Activated CD4-positive, alpha-beta T cell treated with anti-CD3 and anti-CD28 coated beads, Interleukin-2, amount 50 U/mL, for 48 hours (primary cell): ENCODE measurements at regions not wholly inside any gene's neighbourhood (a gene's known extent, or its start where the extent isn't known, plus 50 kb on each side); places are given as distances from the start of the nearest gene placed in this dataset.
A peak's percentile ranks its signal among the peaks of the same experiment; 100 is the strongest.

Source experiments
- DNase-seq, 2 experiments: peaks; one replicate each; pipeline ENCODE4 v3.0.0-alpha.2; 2020

GRCh38 chr11:123378096-123378495, 52.0 kb upstream of the GRAMD1B start:
- DNase-seq, result no peak

- DNase-seq, result no peak
Observed at GRCh38 chr11:123377355-123377754, 52.7 kb upstream of the GRAMD1B start.

GRCh38 chr11:123375832-123376231, 54.2 kb upstream of the GRAMD1B start:
- no peak for DNase-seq

DNA sequence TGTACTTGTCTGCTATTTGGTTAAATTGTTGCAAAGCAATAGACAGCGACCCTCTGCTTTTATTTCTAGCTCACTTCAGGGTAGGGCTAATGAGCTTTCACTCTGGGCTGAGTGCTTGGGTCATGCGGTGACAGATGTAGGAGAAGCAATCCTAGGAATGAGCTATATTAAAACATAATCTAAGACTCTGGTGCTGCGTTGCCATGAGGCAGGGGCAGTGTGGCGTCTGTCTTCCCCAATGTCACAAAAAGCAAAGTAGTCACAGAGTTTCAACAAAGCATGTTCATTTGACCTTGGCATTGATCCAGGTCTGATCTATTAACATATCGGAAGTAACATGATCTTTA, 55.5 kb upstream of the GRAMD1B start:
- DNase-seq, result no peak

DNA sequence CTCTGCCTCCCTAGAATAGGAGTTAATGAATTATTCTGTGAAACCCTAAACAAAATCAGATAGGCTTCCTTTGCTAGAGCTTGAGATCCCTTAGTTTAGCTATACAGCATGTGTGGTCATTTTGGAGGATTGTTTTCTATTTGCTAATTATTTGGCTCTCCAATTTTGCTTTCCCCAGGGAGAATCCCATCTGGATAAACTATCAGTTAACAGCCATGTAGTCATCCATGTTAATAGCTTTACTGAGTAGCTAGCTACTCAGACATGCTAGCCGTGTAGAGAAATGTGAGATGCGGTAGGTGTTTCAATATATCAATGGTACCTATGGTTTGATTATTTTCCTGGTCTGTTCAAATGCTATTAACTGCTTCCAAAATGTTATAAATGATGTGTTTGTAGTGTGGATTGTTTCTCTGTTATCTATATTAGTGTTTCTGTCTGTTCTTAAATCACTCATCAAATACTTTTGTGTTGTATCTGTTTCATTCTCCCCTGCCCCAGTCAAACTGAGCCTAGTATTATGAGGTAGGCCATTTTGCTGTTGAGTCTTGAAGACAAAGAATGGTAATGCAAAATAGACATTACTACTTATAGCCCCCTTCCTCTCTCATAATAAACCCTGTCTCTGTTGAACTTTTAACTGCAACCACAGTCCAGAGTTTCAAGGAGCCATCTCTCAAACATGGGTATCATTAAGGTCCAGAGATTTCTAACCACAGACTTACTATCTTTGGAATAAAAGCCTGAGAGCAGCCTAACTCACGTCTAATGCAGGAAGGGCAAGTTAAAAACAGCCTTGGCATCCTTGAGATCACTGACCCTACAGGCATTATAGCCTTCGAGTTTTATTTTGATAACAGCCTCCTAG, 56.1 kb upstream of the GRAMD1B start:
- DNase-seq, result no peak

DNA sequence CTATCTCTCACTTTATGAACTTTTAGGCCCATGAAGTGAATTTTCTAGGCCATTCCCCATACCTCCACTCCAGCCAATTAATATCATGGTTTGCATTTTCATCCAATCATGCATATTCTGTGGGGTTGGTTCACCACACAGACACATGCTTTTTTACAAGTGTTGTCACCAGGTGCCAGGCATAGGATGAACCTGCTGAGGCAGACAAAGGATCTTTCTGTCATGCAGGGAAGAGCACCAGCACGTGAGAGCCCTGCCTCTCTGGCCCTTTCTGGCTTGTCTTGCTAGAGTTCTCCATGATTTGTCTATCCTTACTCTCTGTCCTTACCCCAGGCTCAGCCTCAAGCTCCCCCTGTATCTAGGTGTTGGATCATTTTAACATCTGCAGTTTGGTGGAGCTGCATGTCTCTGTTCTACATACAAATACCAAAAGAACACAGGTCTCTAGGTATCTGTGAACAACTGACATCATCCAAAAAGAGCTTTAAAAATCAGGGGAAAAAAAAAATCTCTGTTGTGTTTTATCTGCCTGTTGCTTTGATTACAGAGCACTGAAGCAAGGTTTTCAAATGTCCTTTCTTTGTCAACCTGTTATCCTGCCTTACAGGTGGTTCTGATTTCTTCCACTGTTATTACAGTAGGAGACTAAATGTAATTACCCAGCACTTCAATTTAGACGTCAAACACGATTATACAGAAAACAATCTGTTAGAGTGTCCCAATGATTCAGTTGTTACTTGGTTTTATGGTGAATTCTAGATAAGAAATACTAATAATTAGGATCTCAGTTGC, 58.4 kb upstream of the GRAMD1B start:
- DNase-seq, result no peak

DNA sequence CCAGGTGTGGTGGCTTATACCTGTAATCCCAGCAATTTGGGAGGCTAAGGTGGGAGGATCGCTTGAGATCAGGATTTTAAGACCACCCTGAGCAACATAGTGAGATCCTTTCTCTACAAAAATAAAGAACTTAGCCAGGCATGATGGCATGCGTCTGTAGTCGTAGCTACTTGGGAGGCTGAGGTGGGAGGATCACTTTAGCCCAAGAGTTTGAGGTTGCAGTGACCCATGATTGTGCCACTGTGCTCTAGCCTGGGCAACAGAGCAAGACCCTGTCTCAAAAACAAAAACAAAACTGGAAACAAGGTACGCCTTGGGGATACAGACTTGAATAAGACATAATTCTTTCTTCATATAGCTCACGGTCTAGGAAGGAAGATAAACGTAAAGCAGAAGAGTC, 63.1 kb upstream of the GRAMD1B start:
- no peak for DNase-seq

GRCh38 chr11:123365955-123366354, 64.1 kb upstream of the GRAMD1B start:
- no peak for DNase-seq

- DNase-seq, result no peak
Observed at GRCh38 chr11:123364080-123364479, 66.0 kb upstream of the GRAMD1B start.

DNA sequence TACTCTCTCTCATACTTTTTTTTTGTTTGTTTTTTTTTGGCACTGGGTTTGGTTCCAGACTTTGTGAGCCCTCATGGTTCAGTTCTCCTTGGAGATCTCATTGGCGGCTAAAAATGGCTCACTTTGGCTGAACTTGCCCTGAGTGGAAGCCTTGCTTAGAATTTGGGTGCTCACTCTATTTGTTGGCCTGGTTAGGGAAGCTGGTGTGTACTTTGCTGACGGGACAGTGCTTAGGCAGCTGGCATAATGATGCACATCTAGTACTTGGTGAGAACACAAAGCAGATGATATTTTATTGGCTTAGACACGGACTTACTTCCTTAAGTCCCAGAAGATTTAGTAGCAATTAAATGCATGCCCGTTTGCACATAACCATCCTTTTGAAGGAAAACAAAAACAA, 66.5 kb upstream of the GRAMD1B start:
- no peak for DNase-seq

- no peak for DNase-seq
Observed at GRCh38 chr11:123362941-123363340, 67.1 kb upstream of the GRAMD1B start.

GRCh38 chr11:123362186-123362585, 67.9 kb upstream of the GRAMD1B start:
- no peak for DNase-seq

GRCh38 chr11:123361110-123361509, 69.0 kb upstream of the GRAMD1B start:
- DNase-seq, result no peak

- DNase-seq, result no peak
Observed at GRCh38 chr11:123360267-123360936, 69.7 kb upstream of the GRAMD1B start.

- peak; percentile 41 to 57 for DNase-seq
Observed at GRCh38 chr11:123357990-123358827, 71.9 kb upstream of the GRAMD1B start.

GRCh38 chr11:123357353-123357989, 72.6 kb upstream of the GRAMD1B start:
- peak; percentile 29 to 41 for DNase-seq

DNA sequence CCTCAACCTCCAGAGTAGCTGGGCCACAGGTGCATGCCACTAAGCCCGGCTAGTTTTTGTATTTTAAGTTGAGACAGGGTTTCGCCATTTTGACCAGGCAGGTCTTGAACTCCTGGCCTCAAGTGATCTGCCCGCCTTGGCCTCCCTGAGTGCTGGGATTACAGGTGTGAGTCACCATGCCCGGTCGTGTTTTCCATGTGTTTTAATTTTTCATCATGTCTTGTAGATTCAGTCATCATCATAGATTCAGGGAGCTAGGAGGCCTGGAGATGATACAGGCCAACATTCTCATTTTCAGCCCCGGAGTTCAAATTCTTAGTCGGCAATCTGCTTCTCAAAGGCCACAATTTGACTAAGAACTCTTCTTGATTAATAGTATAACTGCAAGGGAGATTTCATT, 73.5 kb upstream of the GRAMD1B start:
- peak; percentile 52 to 72 for DNase-seq

DNA sequence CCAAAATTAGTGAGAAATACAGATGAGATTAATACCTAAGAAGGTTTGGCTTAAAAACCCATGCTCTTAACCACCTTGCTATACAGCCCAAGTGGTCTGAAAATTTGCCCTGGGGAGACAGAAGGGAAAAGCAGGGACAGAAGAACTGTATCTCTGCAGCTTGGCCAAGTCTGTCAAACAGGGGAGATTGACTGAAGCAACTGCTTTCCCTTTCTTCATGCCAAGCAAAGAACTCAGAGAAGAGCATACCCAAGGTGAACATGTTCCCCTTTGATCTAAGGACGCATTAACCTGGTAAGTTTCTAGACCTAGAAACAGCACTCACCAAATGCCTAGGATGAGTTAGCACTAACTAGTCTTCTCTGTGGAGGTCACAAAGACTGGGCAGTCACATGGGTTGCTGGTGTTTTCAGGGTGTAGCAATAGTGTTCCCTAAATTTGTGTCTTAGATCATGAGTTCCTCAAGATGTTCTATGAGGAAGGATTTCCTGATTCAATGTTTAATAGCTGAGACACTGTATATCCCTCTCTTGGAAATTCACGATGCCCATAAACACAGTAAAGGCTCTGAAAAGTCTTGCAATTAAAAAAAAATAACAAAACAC, 75.6 kb upstream of the GRAMD1B start:
- no peak for DNase-seq

DNA sequence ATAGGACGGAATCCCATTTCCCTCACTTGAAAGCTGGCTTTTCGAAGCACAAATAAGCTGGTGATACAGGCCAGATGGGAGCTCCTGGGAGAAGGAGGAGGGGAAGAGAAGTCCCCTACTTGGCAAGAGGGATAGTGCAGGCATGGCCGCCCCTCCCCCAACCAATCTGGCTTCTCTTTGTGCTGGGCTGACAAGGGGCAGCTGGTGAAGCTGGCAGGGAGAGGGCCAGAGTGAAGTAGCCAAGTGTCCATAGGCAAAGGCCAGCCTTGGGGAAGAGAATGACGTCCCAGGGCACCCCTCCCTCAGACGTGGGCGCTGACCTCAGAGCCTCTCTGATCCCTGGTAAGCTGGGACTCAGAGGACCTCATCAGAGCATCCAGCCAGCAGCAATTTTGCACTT, 78.7 kb upstream of the GRAMD1B start:
- no peak for DNase-seq

- no peak for DNase-seq
Observed at GRCh38 chr11:123349382-123349781, 80.7 kb upstream of the GRAMD1B start.

DNA sequence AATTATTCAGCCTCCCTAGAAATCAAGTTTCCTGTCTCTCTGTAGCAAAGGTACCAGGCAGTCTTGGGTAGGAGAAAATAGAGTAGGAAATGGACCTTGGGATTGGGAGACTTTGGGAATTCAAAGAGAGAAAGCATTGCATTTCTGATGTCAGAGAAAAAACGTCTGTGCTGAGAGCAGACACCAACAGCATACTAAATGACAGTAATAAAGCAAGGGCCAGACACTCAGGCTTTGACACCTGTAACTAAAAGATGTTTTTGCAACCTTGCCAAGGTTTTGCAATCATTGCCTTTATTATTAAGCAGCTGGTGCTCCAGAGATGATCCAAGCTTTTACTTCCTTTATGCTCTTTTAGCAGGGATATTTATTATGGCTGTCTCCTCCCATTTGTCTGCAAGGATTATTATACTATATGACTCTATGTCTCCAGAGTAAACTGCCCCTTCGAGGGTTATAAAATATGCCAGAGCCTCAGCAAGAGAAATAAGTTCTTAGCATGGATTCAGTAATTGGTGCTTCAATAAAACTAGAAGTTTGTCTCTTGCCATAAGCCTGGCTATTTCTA, 85.2 kb upstream of the GRAMD1B start:
- DNase-seq, result no peak
